BJ (cell line): ENCODE measurements at regions not wholly inside any gene's neighbourhood (a gene's known extent, or its start where the extent isn't known, plus 50 kb on each side); places are given as distances from the start of the nearest gene placed in this dataset.

Source experiments
- CTCF ChIA-PET: fragments of 350-600 bp; formaldehyde crosslinking; extraction: SDS; loops from one replicate; lab custom pipeline; 2021; ENCODE audit warnings: antibody characterized with exemption, inconsistent platforms; lab: Yijun Ruan, JAX
- POLR2A ChIA-PET: fragments of 300-600 bp; sonication (Branson Sonifier 250); formaldehyde crosslinking; extraction: SDS; loops from one replicate; lab custom pipeline; 2021; ENCODE audit warnings: antibody characterized with exemption; lab: Charles Lee
- DNase-seq: peaks from one replicate; pipeline ENCODE4 v3.0.0-alpha.2; 2011; ENCODE audit warnings: low read depth
- H3K27me3 ChIP-seq: 2 replicates; pipeline ENCODE4 v1.6.0; 2011; ENCODE audit warnings: low read length; ENCODE audit not compliant: control insufficient read depth, insufficient read depth
- H3K36me3 ChIP-seq: 2 replicates; pipeline ENCODE4 v1.5.1; 2011; ENCODE audit warnings: low read length; ENCODE audit not compliant: control insufficient read depth, insufficient read depth
- H3K4me3 ChIP-seq: 2 replicates; pipeline ENCODE4 v1.5.1; 2011; ENCODE audit warnings: low read depth, mild to moderate bottlenecking, control low read depth, low read length
- TF ChIP-seq, protein P1 (sequence below): IDR thresholded peaks from 2 replicates; pipeline ENCODE4 v1.5.1; 2011; ENCODE audit warnings: low read depth, mild to moderate bottlenecking, control low read depth, inconsistent platforms, low read length, moderate library complexity; ENCODE audit not compliant: insufficient read depth

DNA sequence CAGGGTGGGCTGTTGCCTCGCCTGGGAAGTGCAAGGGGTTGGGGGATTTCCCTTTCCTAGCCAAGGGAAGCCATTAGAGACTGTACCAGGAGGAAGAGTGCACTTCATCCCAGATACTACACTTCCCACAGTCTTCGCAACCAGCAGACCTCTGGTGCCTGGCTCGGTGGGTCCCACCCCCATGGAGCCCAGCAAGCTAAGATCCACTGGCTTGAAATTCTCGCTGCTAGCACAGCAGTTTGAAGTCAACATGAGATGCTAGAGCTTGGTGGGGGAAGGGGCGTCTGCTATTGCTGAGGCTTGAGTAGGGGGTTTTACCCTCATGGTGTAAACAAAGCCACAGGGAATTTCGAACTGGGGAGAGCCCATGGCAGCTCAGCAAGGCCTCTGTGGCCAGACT is 586.4 kb downstream of the HTR1A start:
- H3K27me3 ChIP-seq = no peaks in the 10 kb centered on the region
- no peak for DNase-seq
- H3K4me3 ChIP-seq = no peak overlapping the region
- POLR2A ChIA-PET = no interaction called here
- H3K36me3 ChIP-seq = no peaks in the 10 kb centered on the region
- CTCF ChIA-PET = interaction anchor here (0.9 to 1.2 kb wide), 2 partner anchors 9 to 26 kb away, joined by 3 read pairs; no protein-coding TSS in a partner anchor
- TF ChIP-seq, protein P1, sequence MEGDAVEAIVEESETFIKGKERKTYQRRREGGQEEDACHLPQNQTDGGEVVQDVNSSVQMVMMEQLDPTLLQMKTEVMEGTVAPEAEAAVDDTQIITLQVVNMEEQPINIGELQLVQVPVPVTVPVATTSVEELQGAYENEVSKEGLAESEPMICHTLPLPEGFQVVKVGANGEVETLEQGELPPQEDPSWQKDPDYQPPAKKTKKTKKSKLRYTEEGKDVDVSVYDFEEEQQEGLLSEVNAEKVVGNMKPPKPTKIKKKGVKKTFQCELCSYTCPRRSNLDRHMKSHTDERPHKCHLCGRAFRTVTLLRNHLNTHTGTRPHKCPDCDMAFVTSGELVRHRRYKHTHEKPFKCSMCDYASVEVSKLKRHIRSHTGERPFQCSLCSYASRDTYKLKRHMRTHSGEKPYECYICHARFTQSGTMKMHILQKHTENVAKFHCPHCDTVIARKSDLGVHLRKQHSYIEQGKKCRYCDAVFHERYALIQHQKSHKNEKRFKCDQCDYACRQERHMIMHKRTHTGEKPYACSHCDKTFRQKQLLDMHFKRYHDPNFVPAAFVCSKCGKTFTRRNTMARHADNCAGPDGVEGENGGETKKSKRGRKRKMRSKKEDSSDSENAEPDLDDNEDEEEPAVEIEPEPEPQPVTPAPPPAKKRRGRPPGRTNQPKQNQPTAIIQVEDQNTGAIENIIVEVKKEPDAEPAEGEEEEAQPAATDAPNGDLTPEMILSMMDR = no peak

DNA sequence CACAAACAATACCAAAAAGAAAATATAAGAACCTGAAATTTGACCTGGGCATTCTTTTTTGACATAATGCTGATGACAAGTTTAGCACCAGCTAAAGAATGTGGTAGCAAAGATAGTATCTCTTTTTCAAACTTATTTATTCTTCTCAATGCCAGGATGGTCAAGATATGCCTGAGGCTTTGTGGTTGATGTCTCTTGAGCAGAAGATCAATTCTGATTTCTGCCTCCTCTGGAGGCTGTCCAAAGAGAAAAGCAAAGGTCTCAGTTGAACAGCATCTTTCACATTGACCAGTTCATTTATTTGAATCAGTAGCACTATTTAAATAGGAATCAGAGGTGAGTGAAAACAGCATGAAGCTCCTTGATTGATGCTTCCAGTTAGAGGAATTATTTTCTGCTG is 588.2 kb downstream of the HTR1A start:
- TF ChIP-seq, protein P1 = no peak
- POLR2A ChIA-PET = no interaction called here
- Histone ChIP-seq H3K27me3 (no peaks in the 10 kb centered on the region), H3K36me3 (no peaks in the 10 kb centered on the region), H3K4me3 (no peak overlapping the region)
- CTCF ChIA-PET = no interaction called here
- DNase-seq = no peak

DNA sequence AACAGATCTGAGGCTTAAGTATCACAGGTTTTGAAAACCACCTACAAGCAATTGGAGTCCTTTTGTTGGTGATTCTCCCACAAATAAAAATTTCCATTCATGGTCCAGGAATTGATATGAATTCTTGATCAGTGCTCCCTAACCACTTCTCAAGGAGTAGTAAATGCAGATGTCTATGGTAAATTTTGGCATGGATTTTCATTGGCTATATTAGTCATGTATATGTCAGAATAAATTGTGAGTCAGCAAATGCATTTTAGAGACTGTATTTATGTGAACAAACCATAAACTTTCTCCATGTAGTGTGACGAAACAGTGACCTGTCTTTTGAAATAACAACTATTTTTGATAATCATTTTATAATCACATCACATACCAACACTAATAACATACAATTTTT is 611.1 kb downstream of the HTR1A start:
- TF ChIP-seq, protein P1 = no peak
- DNase-seq = no peak
- Histone ChIP-seq H3K27me3 (no peaks in the 10 kb centered on the region), H3K36me3 (no peaks in the 10 kb centered on the region), H3K4me3 (no peak overlapping the region)
- CTCF ChIA-PET = no interaction called here
- POLR2A ChIA-PET = no interaction called here

DNA sequence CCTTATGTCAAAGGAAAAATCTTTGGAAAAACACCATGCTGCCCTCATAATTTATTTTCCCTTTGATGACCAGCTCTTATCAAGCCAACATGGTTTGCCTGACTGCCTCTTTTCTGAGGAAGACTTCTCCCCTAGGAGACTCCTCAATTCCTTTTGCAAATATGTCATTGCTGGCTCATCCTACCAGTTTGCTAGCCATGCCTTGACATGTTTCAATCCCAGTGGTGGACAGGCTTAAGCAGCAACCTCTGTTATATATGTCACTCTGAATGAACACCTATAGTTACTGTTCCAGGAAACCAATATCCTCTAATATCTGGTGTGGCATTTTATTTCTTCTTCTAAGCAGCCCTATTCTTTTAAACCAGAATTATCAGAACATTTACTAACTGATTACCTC is 615.8 kb downstream of the HTR1A start:
- DNase-seq = no peak
- TF ChIP-seq, protein P1 = no peak
- no peaks in the 10 kb centered on the region for H3K36me3 ChIP-seq
- ChIA-PET POLR2A (no interaction called here), CTCF (no interaction called here)
- H3K27me3 ChIP-seq = no peaks in the 10 kb centered on the region
- no peak overlapping the region for H3K4me3 ChIP-seq

DNA sequence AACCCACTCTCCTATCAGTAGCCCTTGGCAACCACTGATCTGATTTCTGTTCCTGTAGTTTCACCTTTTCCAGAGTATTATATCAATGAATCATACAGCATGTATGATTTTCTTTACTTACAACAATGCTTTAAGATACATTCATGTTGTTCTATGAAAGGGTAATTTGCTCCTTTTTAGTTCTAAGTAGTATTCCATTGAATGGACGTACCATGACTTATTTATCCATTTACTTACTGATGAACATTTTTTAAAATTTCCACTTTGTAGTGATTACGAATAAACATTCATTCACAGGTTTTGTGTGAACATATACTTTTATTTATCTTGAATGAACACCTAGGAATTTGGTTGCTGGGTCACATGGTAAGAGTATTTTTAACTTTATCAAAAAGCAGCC is 620.8 kb downstream of the HTR1A start:
- Histone ChIP-seq H3K36me3 (no peaks in the 10 kb centered on the region), H3K4me3 (no peak overlapping the region), H3K27me3 (no peaks in the 10 kb centered on the region)
- TF ChIP-seq, protein P1 = no peak
- ChIA-PET POLR2A (no interaction called here), CTCF (interaction anchor here (0.6 kb wide), 1 partner anchor 17 kb away, joined by 4 read pairs; no protein-coding TSS in a partner anchor)
- no peak for DNase-seq
